SK-N-SH treated with all-trans-retinoic acid at 6 μM for 48 hours (cell line): ENCODE measurements at regions not wholly inside any gene's neighbourhood (a gene's known extent, or its start where the extent isn't known, plus 50 kb on each side); places are given as distances from the start of the nearest gene placed in this dataset.

ENCODE experiments used
- ATAC-seq: fragments of 200-7000 bp; cut with Tn5 transposase; 3 replicates; pipeline ENCODE4 v1.9.1; 2020; ENCODE audit warnings: mild to moderate bottlenecking, moderate library complexity
- ARNTL ChIP-seq: fragments of 450-650 bp; formaldehyde crosslinking; IDR thresholded peaks from 2 replicates; pipeline ENCODE4 v1.5.0; 2020; ENCODE audit warnings: low read depth, mild to moderate bottlenecking, moderate library complexity, borderline replicate concordance
- BACH2 ChIP-seq: fragments of 250-450 bp; sonication (Bioruptor Pico); IDR thresholded peaks from 2 replicates; pipeline ENCODE4 v1.9.0; 2021; ENCODE audit warnings: mild to moderate bottlenecking, borderline replicate concordance
- ESRRG ChIP-seq: fragments of 250-450 bp; sonication (Bioruptor Pico); IDR thresholded peaks from 2 replicates; pipeline ENCODE4 v1.6.1; 2021; ENCODE audit warnings: mild to moderate bottlenecking
- GLIS3 ChIP-seq: fragments of 250-450 bp; sonication (Bioruptor Pico); IDR thresholded peaks from 2 replicates; pipeline ENCODE4 v1.5.0; 2020; ENCODE audit warnings: mild to moderate bottlenecking, moderate library complexity
- ISL1 ChIP-seq: fragments of 250-450 bp; sonication (Bioruptor Pico); IDR thresholded peaks from 2 replicates; pipeline ENCODE4 v2.1.2; 2022; ENCODE audit warnings: mild to moderate bottlenecking, moderate library complexity
- OSR1 ChIP-seq: fragments of 250-450 bp; sonication (Bioruptor Pico); IDR thresholded peaks from 2 replicates; pipeline ENCODE4 v1.8.0; 2022; ENCODE audit warnings: moderate library complexity, mild to moderate bottlenecking, inconsistent platforms
- POU6F1 ChIP-seq: fragments of 250-450 bp; sonication (Bioruptor Pico); IDR thresholded peaks from 2 replicates; pipeline ENCODE4 v1.8.0; 2021; ENCODE audit warnings: low read depth, mild to moderate bottlenecking, moderate library complexity, borderline replicate concordance
- PPARA ChIP-seq: fragments of 250-450 bp; sonication (Bioruptor Pico); IDR thresholded peaks from 2 replicates; pipeline ENCODE4 v1.5.0; 2020; ENCODE audit warnings: mild to moderate bottlenecking, borderline replicate concordance
- RARB ChIP-seq: fragments of 250-450 bp; sonication (Bioruptor Pico); IDR thresholded peaks from 2 replicates; pipeline ENCODE4 v1.8.0; 2021; ENCODE audit warnings: mild to moderate bottlenecking, moderate library complexity
- SNAI2 ChIP-seq: fragments of 250-450 bp; sonication (Bioruptor Pico); IDR thresholded peaks from 2 replicates; pipeline ENCODE4 v1.5.0; 2020; ENCODE audit warnings: mild to moderate bottlenecking, moderate library complexity
- TCF4 ChIP-seq: fragments of 250-450 bp; sonication (Bioruptor Pico); IDR thresholded peaks from 2 replicates; pipeline ENCODE4 v1.8.0; 2021; ENCODE audit warnings: mild to moderate bottlenecking, moderate library complexity, borderline replicate concordance
- TOX ChIP-seq: fragments of 250-450 bp; sonication (Bioruptor Pico); IDR thresholded peaks from 2 replicates; pipeline ENCODE4 v1.8.0; 2021; ENCODE audit warnings: mild to moderate bottlenecking, moderate library complexity, borderline replicate concordance
- ZC3H10 ChIP-seq: fragments of 250-450 bp; sonication (Bioruptor Pico); IDR thresholded peaks from 2 replicates; pipeline ENCODE4 v1.5.1; 2021; ENCODE audit warnings: mild to moderate bottlenecking, moderate library complexity
- ZFP3 ChIP-seq: fragments of 250-450 bp; sonication (Bioruptor Pico); IDR thresholded peaks from 2 replicates; pipeline ENCODE4 v1.5.0; 2020; ENCODE audit warnings: mild to moderate bottlenecking, moderate library complexity
- ZFP30 ChIP-seq: fragments of 450-650 bp; formaldehyde crosslinking; IDR thresholded peaks from 2 replicates; pipeline ENCODE4 v1.5.0; 2022; ENCODE audit warnings: mild to moderate bottlenecking, moderate library complexity
- ZNF565 ChIP-seq: fragments of 450-650 bp; formaldehyde crosslinking; conservative IDR thresholded peaks from 2 replicates; pipeline ENCODE4 v1.5.0; 2020; ENCODE audit warnings: low read depth, mild to moderate bottlenecking, moderate library complexity
- ZNF70 ChIP-seq: fragments of 450-650 bp; formaldehyde crosslinking; IDR thresholded peaks from 2 replicates; pipeline ENCODE4 v1.5.0; 2020; ENCODE audit warnings: mild to moderate bottlenecking, moderate library complexity
- ZNF8 ChIP-seq: fragments of 450-650 bp; formaldehyde crosslinking; IDR thresholded peaks from 2 replicates; pipeline ENCODE4 v1.5.0; 2020; ENCODE audit warnings: mild to moderate bottlenecking, moderate library complexity
- TF ChIP-seq, protein P1 (sequence below): fragments of 250-450 bp; sonication (Bioruptor Pico); IDR thresholded peaks from 2 replicates; pipeline ENCODE4 v1.5.0; 2020; ENCODE audit warnings: mild to moderate bottlenecking, moderate library complexity
- TF ChIP-seq, protein P2 (sequence below): fragments of 250-450 bp; sonication (Bioruptor Pico); IDR thresholded peaks from 2 replicates; pipeline ENCODE4 v1.5.1; 2021; ENCODE audit warnings: mild to moderate bottlenecking, moderate library complexity
- TF ChIP-seq, protein P3 (sequence below): fragments of 250-450 bp; sonication (Bioruptor Pico); IDR thresholded peaks from 2 replicates; pipeline ENCODE4 v1.8.0; 2020; ENCODE audit warnings: mild to moderate bottlenecking, moderate library complexity, borderline replicate concordance

GRCh38 chr14:104342435-104343293 is 204.3 kb downstream of the KIF26A start:
- no peak for ATAC-seq
- TF ChIP-seq ZFP30 (CRISPR knock-in tag) (no peak), RARB (CRISPR knock-in tag) (no peak), ISL1 (CRISPR knock-in tag) (no peak), ZFP3 (CRISPR knock-in tag) (no peak), ARNTL (CRISPR knock-in tag) (no peak), PPARA (CRISPR knock-in tag) (no peak), ZNF70 (CRISPR knock-in tag) (no peak), OSR1 (CRISPR knock-in tag) (no peak), SNAI2 (CRISPR knock-in tag) (no peak), POU6F1 (CRISPR knock-in tag) (no peak), TOX (CRISPR knock-in tag) (no peak), ZNF8 (no peak), BACH2 (CRISPR knock-in tag) (no peak), TCF4 (CRISPR knock-in tag) (no peak), ZC3H10 (CRISPR knock-in tag) (no peak), GLIS3 (no peak)
- TF ChIP-seq, protein P1, sequence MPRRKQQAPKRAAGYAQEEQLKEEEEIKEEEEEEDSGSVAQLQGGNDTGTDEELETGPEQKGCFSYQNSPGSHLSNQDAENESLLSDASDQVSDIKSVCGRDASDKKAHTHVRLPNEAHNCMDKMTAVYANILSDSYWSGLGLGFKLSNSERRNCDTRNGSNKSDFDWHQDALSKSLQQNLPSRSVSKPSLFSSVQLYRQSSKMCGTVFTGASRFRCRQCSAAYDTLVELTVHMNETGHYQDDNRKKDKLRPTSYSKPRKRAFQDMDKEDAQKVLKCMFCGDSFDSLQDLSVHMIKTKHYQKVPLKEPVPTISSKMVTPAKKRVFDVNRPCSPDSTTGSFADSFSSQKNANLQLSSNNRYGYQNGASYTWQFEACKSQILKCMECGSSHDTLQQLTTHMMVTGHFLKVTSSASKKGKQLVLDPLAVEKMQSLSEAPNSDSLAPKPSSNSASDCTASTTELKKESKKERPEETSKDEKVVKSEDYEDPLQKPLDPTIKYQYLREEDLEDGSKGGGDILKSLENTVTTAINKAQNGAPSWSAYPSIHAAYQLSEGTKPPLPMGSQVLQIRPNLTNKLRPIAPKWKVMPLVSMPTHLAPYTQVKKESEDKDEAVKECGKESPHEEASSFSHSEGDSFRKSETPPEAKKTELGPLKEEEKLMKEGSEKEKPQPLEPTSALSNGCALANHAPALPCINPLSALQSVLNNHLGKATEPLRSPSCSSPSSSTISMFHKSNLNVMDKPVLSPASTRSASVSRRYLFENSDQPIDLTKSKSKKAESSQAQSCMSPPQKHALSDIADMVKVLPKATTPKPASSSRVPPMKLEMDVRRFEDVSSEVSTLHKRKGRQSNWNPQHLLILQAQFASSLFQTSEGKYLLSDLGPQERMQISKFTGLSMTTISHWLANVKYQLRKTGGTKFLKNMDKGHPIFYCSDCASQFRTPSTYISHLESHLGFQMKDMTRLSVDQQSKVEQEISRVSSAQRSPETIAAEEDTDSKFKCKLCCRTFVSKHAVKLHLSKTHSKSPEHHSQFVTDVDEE (CRISPR knock-in tag), result no peak
- TF ChIP-seq, protein P2, sequence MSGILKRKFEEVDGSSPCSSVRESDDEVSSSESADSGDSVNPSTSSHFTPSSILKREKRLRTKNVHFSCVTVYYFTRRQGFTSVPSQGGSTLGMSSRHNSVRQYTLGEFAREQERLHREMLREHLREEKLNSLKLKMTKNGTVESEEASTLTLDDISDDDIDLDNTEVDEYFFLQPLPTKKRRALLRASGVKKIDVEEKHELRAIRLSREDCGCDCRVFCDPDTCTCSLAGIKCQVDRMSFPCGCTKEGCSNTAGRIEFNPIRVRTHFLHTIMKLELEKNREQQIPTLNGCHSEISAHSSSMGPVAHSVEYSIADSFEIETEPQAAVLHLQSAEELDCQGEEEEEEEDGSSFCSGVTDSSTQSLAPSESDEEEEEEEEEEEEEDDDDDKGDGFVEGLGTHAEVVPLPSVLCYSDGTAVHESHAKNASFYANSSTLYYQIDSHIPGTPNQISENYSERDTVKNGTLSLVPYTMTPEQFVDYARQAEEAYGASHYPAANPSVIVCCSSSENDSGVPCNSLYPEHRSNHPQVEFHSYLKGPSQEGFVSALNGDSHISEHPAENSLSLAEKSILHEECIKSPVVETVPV (CRISPR knock-in tag), result no peak
- TF ChIP-seq, protein P3, sequence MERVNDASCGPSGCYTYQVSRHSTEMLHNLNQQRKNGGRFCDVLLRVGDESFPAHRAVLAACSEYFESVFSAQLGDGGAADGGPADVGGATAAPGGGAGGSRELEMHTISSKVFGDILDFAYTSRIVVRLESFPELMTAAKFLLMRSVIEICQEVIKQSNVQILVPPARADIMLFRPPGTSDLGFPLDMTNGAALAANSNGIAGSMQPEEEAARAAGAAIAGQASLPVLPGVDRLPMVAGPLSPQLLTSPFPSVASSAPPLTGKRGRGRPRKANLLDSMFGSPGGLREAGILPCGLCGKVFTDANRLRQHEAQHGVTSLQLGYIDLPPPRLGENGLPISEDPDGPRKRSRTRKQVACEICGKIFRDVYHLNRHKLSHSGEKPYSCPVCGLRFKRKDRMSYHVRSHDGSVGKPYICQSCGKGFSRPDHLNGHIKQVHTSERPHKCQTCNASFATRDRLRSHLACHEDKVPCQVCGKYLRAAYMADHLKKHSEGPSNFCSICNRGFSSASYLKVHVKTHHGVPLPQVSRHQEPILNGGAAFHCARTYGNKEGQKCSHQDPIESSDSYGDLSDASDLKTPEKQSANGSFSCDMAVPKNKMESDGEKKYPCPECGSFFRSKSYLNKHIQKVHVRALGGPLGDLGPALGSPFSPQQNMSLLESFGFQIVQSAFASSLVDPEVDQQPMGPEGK (CRISPR knock-in tag), result no peak

- TF ChIP-seq ZNF565 (CRISPR knock-in tag), result no peak
- no peak for TF ChIP-seq GLIS3
- TF ChIP-seq ESRRG (CRISPR knock-in tag), result no peak
- ATAC-seq, result no peak
Measured at GRCh38 chr14:104343294-104343625, 204.9 kb downstream of the KIF26A start.

DNA sequence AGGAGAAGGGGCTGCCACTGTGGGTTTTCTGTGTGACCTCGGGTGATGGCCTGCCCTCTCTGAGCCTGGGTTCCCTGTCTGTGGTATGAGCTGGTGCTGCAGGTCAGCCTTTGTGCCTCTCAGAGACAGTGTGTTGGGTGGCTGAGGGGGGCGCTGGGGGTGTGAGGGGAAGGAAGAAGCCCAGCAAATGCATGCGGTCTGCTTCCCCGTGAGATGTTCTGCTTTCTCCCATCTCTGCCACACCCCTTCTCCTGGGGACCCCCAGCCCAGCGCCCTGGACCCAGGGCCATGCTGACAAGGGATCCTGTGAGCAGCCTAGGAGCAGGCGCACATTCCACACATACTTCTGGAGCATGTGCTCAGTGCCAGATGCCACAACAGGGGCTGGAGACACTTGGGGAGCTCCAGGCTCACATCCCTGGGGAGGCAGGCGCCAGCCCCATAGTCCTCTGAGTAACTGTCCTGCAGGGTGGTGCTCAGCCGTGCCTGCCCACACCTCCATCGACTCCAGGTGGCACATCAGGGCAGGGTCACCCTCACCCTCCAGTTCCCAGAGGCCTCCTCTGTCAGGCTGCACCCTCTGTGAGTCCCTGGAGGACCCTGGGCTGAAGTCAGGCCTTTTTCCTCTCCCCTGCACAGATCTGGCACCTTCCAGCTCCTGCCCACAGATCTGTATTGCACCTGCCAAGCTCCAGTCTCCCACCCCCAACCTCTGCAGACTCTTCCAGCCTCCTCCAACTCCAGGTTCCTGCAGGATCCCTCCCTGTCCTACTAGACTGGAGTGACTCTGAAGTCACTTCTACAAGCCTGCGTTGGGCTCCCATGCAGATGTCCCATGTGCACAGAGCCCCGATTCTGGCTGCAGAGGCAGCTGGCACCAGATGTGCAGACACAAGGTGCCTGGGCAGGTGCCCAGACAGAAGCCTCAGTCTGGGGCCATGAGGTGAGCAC is 205.6 kb downstream of the KIF26A start:
- no peak for TF ChIP-seq POU6F1 (CRISPR knock-in tag)
- TF ChIP-seq OSR1 (CRISPR knock-in tag), result no peak
- no peak for TF ChIP-seq GLIS3
- TF ChIP-seq ZNF8, result no peak
- TF ChIP-seq, protein P1 (CRISPR knock-in tag), result no peak
- TF ChIP-seq ARNTL (CRISPR knock-in tag), result no peak
- ATAC-seq, result no peak; the same call in 2 of the 3 replicates
